GM21390 (cell line): ENCODE measurements at regions not wholly inside any gene's neighbourhood (a gene's known extent, or its start where the extent isn't known, plus 50 kb on each side); places are given as distances from the start of the nearest gene placed in this dataset.

Source experiments
- ATAC-seq: cut with Tn5 transposase; IDR thresholded peaks from one replicate; pipeline ENCODE4 v1.9.1; 2021; ENCODE audit not compliant: unreplicated experiment

GRCh38 chr13:44171156-44171555 is 202.5 kb upstream of the SERP2 start:
- ATAC-seq: no peak

- ATAC-seq: no peak
Observed at GRCh38 chr13:44171861-44172260, 201.8 kb upstream of the SERP2 start.

GRCh38 chr13:44172281-44172810 is 201.3 kb upstream of the SERP2 start:
- ATAC-seq: no peak

- no peak for ATAC-seq
Observed at GRCh38 chr13:44174769-44175425, 198.7 kb upstream of the SERP2 start.

- ATAC-seq: no peak
Observed at GRCh38 chr13:44176173-44176572, 197.5 kb upstream of the SERP2 start.

GRCh38 chr13:44180876-44181536 is 192.6 kb upstream of the SERP2 start:
- no peak for ATAC-seq

- no peak for ATAC-seq
Observed at GRCh38 chr13:44181931-44182330, 191.7 kb upstream of the SERP2 start.

GRCh38 chr13:44184740-44185139 is 188.9 kb upstream of the SERP2 start:
- ATAC-seq: no peak

- no peak for ATAC-seq
Observed at GRCh38 chr13:44188257-44188656, 185.4 kb upstream of the SERP2 start.

GRCh38 chr13:44189085-44189484 is 184.5 kb upstream of the SERP2 start:
- ATAC-seq: no peak

- ATAC-seq: no peak
Observed at GRCh38 chr13:44191103-44191502, 182.5 kb upstream of the SERP2 start.

- ATAC-seq: no peak
Observed at GRCh38 chr13:44191504-44192171, 182.0 kb upstream of the SERP2 start.

GRCh38 chr13:44193731-44194130 is 179.9 kb upstream of the SERP2 start:
- no peak for ATAC-seq

- ATAC-seq: no peak
Observed at GRCh38 chr13:44195245-44195644, 178.4 kb upstream of the SERP2 start.

GRCh38 chr13:44196196-44196751 is 177.3 kb upstream of the SERP2 start:
- no peak for ATAC-seq

- peak; percentile 89 for ATAC-seq
Observed at GRCh38 chr13:44197791-44198770, 175.5 kb upstream of the SERP2 start.

- no peak for ATAC-seq
Observed at GRCh38 chr13:44198826-44199225, 174.8 kb upstream of the SERP2 start.

- ATAC-seq: no peak
Observed at GRCh38 chr13:44199627-44200207, 173.9 kb upstream of the SERP2 start.

- no peak for ATAC-seq
Observed at GRCh38 chr13:44206434-44206833, 167.2 kb upstream of the SERP2 start.

GRCh38 chr13:44207476-44207875 is 166.1 kb upstream of the SERP2 start:
- ATAC-seq: no peak
